ENCODE measurements at regions not wholly inside any gene's neighbourhood (a gene's known extent, or its start where the extent isn't known, plus 50 kb on each side); places are given as distances from the start of the nearest gene placed in this dataset.

DNA sequence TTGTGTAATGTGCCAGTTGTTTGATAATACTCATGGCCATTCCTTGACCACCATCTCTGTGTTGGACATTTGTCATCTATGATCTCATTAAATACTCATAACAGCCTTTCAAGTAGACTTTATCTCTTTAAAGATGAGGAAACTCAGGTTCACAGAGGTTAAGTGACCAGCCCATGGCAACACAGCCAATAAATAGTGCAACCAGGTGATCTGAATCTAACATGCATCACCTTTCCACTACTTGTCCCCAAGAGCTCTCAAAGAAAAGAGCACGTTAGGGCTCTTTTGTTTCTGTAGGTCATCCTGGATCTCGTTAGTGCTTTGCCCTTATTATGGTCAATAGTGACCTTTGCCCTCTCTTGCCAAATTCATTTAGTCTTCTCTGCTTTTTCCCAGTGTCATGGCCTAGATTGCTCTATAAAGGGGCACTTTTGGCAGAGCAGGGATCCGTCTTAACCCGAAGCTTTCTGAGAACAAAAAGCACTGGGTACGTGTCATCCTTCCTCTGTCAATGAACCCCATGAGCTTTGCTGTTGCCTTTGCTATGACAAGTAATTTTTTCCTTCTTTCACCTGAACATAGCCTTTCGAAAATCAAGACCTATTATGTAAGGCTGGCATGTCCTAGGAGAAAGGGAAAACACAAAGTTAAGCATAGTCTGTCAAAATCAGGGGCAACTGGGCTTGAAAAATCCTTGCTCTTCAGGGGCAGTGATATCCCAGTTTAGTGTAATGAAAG is 88.0 kb upstream of the PLXNA2 start:
- DNase-seq (ENCODE audit: low read depth), result no peak
- in situ Hi-C loops (cut with HindIII; ENCODE audit: low sequenced_read_pairs), result no loop called here
- TF ChIP-seq, protein P1, sequence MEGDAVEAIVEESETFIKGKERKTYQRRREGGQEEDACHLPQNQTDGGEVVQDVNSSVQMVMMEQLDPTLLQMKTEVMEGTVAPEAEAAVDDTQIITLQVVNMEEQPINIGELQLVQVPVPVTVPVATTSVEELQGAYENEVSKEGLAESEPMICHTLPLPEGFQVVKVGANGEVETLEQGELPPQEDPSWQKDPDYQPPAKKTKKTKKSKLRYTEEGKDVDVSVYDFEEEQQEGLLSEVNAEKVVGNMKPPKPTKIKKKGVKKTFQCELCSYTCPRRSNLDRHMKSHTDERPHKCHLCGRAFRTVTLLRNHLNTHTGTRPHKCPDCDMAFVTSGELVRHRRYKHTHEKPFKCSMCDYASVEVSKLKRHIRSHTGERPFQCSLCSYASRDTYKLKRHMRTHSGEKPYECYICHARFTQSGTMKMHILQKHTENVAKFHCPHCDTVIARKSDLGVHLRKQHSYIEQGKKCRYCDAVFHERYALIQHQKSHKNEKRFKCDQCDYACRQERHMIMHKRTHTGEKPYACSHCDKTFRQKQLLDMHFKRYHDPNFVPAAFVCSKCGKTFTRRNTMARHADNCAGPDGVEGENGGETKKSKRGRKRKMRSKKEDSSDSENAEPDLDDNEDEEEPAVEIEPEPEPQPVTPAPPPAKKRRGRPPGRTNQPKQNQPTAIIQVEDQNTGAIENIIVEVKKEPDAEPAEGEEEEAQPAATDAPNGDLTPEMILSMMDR (IDR thresholded peaks at IDR 0.05; ENCODE audit: low read depth, low read length, missing control alignments), result no peak
- H3K4me3 ChIP-seq (ENCODE audit: low read depth, low read length), result no peak overlapping the region

DNA sequence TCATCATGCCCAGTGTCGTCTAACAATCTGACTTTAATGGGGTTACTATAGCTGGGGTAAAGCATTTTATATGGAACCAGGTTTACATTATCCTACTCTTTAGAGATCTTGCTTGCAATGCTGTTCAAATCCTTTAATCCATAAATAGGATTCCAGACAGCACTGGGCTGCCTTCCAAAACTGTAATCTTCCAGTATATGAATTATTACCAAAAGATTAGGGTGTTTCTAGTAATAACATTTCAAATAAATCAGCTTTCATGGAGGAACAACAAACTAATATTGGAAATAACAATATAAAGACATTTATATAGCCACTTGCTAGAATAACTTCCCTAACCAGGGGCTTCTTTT is 88.6 kb upstream of the PLXNA2 start:
- no peak for DNase-seq (ENCODE audit: low read depth)
- in situ Hi-C loops (cut with HindIII; ENCODE audit: low sequenced_read_pairs), result no loop called here
- H3K4me3 ChIP-seq (ENCODE audit: low read depth, low read length), result no peak overlapping the region
- TF ChIP-seq, protein P1 (IDR thresholded peaks at IDR 0.05; ENCODE audit: low read depth, low read length, missing control alignments), result no peak

DNA sequence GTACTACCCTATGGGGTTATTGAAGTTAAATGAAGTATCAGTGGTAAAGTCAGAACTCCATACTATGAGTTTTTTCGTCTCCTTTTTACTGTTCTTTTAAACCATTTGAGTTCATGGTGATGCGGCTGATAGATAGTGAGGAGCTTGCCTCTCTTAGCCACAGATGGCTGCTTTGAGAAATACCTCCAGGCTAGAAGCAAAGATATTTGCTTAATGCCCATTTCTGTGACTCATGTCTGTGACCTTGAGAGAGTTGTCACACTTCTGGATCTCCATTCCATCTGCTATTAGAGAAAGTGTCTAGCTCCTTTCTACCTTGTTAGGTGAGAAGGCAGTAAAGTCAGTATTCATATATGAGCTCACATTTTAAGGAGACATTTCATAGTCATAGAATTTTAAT is 89.5 kb upstream of the PLXNA2 start:
- H3K4me3 ChIP-seq (ENCODE audit: low read depth, low read length), result no peak overlapping the region
- TF ChIP-seq, protein P1 (IDR thresholded peaks at IDR 0.05; ENCODE audit: low read depth, low read length, missing control alignments), result no peak
- in situ Hi-C loops (cut with HindIII; ENCODE audit: low sequenced_read_pairs), result no loop called here
- DNase-seq (ENCODE audit: low read depth), result no peak

DNA sequence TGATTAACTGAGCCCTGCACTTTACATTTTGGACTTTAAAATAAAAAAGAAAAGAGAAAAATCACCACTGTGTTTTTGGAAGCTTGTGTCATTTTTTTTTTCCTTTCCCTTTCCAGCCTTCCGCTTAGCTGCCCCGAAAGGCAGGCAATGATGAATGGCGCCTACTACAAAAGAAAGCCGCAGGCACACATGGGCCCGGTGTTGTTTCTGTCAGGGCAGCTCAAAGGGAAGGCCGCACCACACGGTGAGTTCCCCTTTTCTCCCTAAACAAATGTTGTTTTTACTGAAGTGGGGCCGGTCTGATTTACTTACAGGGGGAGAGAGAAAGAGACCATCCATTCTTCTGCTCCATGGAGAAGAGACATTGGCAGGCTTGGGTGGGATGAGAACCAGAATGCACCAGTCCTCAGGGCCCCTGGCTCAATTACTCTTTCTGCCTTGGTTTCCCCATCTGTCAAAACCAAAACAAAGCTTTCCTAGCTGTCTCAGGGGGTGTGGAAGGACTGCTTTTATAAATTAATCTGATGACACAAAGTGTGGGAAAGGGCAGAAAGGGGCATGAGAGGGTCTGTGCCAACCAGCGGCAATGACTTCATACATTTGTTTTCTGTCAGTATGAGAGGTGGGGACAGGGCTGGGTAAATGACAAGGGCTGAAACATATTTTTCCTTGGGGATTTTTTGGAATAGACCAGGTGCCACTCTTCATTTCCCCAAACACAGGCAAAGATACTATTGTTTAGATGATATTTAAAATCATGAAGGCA is 91.4 kb upstream of the PLXNA2 start:
- DNase-seq (ENCODE audit: low read depth), result no peak
- in situ Hi-C loops (cut with HindIII; ENCODE audit: low sequenced_read_pairs), result loop anchor here (5.0 kb wide), 1 partner anchor 87 kb away; no protein-coding TSS in a partner anchor

DNA sequence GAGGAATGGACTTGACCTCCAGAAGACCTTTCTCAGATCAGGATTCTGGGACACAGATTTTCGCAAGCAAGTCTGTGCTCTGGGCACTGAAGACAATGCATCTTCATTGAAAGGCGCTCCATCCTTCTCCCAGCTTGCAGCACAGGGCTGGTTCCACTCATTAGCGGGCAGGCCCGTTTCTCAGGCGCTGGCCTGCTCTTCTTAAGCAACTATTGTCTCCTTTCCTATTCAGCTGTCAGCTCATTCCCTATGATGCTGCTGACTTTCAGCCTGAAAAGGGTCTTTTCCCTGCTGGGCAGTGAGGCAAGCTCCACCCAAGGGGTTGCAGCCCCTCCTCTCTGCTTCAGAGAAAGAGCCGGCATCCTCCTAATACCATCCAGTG is 91.9 kb upstream of the PLXNA2 start:
- in situ Hi-C loops (cut with HindIII; ENCODE audit: low sequenced_read_pairs), result loop anchor here (5.0 kb wide), 1 partner anchor 86 kb away; no protein-coding TSS in a partner anchor
- TF ChIP-seq, protein P1 (IDR thresholded peaks at IDR 0.05; ENCODE audit: low read depth, low read length, missing control alignments), result no peak
- no peak for DNase-seq (ENCODE audit: low read depth)
- no peak overlapping the region for H3K4me3 ChIP-seq (ENCODE audit: low read depth, low read length)

More for the DNA sequence above, 91.4 kb upstream of the PLXNA2 start:
- H3K4me3 ChIP-seq (ENCODE audit: low read depth, low read length), result no peak overlapping the region
- TF ChIP-seq, protein P1 (IDR thresholded peaks at IDR 0.05; ENCODE audit: low read depth, low read length, missing control alignments), result no peak

DNA sequence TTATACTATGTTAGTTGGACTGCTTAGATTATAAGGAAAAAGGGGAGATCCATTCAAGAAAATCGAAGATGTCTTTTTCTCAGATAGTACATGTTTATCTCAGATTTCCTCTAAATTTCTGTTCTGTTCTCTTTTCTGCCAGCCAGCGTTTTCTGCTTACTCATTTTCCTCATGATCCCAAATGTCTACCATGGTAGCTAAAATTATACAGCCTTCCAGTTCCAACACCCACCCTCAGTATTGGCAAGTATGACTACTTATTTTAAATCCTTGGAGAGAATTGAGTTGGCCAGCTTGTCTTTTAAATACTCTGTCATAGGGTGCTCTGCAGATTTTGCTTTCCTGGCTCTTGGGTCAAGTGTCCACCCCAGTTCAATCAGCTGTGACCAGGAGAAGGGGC is 95.7 kb upstream of the PLXNA2 start:
- no peak for DNase-seq (ENCODE audit: low read depth)
- in situ Hi-C loops (cut with HindIII; ENCODE audit: low sequenced_read_pairs), result loop anchor here (5.0 kb wide), 1 partner anchor 82 kb away; no protein-coding TSS in a partner anchor
- no peak overlapping the region for H3K4me3 ChIP-seq (ENCODE audit: low read depth, low read length)
- TF ChIP-seq, protein P1 (IDR thresholded peaks at IDR 0.05; ENCODE audit: low read depth, low read length, missing control alignments), result no peak

All from astrocyte of the cerebellum (primary cell).